ENCODE measurements at regions not wholly inside any gene's neighbourhood (a gene's known extent, or its start where the extent isn't known, plus 50 kb on each side); places are given as distances from the start of the nearest gene placed in this dataset.
"Not testable (repeated sequence)": the region's sequence is repeated elsewhere in the genome, so short reads cannot be mapped to it uniquely, and the experiment has no call there.

DNA sequence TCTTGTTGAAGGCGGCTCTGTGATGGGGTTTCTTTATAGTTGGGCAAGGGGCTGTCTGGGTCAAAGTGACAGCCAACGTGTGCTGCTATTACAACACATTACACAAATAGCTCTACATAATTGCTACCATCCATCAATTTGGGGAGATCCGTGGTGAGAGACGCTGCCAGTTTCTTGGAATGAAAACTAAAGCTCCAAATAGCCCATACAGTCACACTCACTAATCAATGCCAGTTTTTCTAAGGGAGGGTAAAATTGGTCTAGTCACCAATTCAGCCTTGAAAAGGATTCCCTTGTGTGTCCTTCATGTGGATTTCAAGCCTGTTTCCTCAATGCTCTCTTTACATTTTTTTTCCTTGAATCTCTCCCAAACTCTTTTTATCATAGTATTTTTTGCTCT lies 343.3 kb upstream of the KLF4 start:
- DNase-seq (ENCODE audit: low spot score) = no peak

DNA sequence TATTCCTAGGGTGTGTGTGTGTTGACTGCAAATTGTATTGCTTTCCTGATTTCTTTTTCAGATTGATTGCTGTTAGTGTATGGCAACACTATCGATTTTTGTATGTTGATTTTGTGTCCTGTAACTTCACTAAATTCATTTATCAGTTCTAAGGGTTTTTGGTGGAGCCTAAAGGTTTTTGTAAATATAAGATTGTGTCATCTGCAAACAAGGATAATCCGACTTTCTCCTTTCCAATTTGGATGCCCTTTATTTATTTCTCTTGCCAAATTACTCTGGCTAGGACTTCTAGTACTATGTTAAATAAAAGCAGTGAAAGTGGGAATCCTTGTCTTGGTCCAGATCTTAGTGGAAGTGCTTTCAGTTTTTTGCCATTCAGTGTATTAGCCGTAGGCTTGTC lies 340.9 kb upstream of the KLF4 start:
- no peak for DNase-seq (ENCODE audit: low spot score)

DNA sequence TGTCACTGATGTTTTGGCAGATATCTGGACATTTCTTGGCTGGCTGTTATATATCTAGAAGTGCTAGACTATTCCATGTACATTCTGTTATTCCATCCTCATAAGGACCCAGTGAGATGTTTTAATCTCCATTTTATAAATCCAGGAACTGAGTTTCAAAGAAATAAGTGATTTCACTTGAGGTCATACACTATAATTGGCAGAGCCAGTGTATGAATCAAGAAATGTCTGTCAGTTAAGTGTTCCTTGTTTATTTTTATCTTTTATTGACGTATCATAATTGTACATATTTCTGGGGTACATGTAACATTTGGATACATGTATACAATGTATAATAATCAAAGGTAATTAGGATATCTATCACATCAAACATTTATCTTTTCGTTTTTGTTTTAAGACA lies 338.3 kb upstream of the KLF4 start:
- no peak for DNase-seq (ENCODE audit: low spot score)

DNA sequence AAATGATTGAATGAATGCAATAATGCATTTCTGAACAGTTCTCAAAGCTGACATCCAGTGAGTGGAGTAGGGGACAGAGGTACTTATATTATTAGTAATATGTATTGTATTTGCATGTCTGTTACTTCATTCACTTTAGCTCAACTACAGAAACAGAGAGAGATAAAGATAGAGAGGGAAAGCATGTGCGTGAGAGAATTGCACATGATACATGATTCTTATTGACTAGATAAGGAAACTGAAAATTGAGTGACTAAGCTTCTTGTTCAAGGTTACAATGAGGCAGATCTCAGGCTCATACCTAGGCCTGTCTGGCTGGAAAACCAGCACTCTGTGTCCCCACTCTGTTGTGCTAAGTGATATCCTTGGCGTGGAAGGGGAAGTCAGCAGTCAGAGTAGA lies 337.7 kb upstream of the KLF4 start:
- no peak for DNase-seq (ENCODE audit: low spot score)

DNA sequence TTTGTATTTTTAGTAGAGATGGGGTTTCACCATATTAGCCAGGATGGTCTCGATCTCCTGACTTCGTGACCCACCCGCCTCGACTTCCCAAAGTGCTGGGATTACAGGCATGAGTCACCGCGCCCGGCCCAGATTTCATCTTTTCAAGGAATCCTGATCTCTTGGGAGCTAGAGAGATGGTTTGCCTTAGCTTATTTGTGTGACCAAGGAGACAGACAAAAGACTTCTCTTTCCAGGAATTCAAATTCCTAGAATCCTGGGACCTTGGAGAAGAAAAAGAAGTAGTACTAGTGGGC lies 337.1 kb upstream of the KLF4 start:
- DNase-seq (ENCODE audit: low spot score) = not testable (repeated sequence)

DNA sequence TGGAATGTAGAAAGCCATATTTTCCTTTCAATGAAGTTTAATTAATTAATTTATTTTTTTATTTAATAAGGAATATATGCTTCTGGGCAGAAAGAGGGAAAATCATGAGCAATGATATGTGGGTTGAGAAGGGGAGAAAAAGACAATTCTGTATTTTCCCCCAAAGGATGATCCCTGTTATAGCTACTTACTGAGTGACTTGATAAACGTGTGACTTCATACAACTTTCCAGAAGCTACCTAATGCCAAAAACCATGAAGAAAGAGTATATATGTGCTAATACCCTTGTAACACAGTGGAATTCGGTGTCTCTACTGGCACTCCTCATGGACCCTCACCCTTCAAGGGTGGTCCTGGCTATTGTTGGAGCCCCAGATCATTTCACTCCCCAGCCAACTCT lies 335.0 kb upstream of the KLF4 start:
- no peak for DNase-seq (ENCODE audit: low spot score)

DNA sequence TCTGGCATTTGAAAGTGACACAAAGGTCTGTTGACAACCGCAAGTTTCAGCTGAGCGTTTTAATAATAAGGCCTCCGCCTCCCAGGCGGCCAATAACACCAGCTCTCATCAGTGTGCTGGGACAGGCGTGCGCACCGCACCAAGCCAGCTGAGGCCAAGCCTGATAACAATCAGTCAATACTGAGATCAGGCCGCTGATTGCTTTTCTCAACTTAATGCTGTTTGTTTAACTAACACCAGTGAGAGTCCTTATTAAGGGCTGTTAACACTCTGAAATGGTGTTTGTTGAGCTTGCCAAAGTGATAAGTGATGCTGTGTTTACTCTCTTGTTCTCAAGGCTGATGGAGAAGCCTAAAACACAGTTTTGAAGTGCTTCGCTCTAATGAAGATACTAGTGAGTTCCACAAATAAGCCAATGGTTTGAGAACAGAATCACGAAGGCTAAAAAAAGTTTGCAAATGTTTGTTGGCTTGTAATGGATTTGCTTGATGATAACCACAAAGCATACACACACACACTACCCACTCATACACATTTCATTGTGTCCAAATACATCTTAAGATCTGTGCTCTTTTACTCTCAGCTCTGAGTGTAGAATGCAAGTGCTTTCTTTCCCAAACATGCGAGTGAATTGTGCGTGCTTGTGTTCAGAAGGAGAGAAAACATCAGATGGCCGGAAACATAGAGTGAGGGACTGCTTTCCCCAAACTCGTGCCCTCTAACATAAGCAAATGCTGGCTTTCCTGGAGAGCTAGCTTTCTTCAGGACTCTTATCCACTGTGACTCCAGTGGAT lies 330.4 kb upstream of the KLF4 start:
- DNase-seq (ENCODE audit: low spot score) = no peak

DNA sequence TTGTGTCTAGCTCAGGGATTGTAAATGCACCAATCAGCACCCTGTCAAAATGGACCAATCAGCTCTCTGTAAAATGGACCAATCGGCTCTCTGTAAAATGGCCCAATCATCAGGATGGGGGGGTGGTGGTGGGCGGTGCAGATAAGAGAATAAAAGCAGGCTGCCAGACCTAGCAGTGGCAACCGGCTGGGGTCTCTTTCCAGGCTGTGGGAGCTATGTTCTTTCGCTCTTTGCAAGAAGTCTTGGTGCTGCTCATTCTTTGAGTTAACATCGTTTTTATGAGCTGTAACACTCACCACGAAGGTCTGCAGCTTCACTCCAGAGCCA lies 328.9 kb upstream of the KLF4 start:
- not testable (repeated sequence) for DNase-seq (ENCODE audit: low spot score)

DNA sequence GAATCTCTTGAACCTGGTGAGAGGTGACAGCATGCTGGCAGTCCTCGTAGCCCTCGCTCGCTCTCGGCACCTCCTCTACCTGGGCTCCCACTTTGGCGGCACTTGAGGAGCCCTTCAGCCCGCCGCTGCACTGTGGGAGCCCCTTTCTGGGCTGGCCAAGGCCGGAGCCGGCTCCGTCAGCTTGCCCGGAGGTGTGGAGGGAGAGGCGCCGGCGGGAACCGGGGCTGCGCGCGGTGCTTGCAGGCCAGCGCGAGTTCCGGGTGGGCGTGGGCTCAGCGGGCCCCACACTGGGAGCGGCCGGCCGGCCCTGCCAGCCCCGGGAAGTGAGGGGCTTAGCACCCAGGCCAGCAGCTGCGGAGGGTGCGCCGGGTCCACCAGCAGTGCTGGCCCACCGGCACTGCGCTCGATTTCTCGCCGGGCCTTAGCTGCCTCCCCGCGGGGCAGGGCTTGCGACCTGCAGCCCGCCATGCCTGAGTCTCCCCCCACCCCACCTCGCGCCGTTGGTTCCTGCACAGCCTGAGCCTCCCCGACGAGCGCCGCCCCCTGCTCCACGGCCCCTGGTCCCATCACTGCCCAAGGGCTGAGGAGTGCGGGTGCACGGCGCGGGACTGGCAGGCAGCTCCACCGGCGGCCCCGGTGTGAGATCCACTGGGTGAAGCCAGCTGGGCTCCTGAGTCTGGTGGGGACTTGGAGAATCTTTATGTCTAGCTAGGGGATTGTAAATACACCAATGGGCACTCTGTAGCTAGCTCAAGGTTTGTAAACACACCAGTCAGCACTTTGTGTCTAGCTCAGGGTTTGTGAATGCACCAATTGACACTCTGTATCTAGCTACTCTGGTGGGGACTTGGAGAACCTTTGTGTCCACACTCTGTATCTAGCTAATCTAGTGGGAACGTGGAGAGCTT lies 328.3 kb upstream of the KLF4 start:
- DNase-seq (ENCODE audit: low spot score) = not testable (repeated sequence)

DNA sequence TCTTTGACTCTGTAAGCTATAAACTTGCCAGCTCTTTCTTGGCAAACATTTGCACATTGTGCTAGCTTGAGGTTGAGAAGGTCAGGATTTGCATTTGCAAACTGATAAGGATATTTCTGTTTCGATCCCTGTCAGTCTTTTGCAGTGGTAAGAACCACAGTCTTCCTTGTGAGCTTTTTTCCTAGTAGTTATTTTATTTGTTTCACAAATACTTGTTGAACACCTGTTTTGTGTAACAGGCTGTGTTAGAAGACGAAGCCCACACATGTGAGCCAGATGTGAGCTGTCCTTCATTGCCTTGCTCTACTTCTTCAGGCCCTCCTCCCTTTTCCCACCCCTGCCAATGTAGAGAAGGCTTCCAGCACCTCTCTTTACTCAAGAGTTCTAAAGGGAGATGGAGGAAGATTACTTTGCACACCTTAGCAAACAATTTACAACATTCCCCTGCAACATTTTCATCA lies 327.0 kb upstream of the KLF4 start:
- no peak for DNase-seq (ENCODE audit: low spot score)

DNA sequence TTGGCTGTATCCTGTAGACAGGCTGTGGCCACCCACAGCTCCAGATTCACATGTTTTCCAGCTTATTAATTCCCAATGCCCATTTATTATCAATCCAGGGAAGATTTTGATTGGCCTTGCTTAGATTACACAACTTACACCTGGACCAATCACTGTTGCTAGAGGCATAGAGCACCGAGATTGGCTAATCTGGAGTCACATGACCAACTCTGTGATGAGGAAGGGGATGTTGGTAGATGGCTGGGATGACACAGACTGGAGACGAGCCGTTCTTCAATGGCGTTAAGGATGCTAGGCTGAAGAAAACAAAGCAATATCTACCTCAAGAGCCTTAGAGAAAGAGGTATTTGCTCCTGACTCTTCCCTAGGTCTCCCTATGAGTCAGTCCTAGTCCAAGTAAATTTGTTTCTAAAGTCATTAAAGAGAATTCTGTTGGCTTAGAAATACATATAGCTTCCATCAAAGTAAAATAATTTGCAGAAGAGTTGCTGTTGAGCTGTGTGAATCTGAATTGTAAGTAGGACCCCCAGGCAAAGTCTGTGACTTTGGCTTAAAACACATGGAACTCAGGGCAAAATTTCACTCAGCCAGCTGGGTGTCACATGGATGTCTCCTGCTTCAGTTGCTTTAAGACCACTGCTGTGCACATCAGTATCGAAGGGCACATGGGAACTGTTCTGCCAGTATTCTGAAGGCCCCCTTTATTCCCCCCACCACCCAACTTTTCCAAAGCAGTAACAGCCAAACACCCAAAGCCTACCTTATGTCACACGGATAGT lies 326.4 kb upstream of the KLF4 start:
- DNase-seq (ENCODE audit: low spot score) = no peak

DNA sequence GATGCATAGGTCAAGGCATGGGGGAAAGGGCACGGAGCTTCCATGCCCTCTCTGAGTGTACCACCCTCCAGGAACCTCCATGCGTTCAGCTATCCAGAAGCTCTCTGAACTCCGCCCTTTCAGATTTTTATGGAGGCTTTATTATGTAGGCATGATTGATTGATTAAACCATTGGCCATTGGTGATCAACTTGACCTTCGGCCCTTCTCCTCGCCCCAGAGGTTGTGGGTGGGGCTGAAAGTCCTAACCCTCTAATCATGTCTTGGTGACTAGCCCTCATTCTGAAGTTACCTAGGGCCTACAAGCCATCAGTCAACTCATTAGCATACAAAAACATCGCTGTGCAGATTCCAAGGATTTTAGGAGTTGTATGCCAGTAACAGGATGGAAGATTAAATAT lies 323.7 kb upstream of the KLF4 start:
- no peak for DNase-seq (ENCODE audit: low spot score)

DNA sequence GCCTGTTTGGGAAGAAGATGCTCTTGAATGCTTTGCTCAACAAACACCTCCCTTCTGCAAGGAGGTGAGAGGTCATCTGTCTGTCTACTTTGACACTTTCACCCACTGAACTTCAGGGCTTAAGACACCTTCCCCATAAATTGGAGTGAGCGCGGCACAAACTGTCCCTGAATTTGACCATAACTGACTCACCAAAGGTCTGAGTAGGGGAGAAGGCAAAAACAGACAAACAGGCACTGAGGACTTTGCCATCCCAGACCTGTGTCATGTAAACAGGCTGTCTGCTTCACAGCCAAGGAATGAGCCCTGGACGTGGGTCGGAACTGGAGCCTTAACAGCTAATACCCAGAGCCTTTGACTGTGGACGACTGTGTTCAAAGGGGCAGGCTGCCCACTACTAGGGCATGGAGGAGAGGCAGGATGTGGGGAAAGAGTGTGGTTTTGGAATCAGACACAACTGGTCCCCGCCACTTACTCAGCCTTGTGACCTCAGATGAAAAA lies 320.9 kb upstream of the KLF4 start:
- peak; percentile 47 for DNase-seq (ENCODE audit: low spot score)

DNA sequence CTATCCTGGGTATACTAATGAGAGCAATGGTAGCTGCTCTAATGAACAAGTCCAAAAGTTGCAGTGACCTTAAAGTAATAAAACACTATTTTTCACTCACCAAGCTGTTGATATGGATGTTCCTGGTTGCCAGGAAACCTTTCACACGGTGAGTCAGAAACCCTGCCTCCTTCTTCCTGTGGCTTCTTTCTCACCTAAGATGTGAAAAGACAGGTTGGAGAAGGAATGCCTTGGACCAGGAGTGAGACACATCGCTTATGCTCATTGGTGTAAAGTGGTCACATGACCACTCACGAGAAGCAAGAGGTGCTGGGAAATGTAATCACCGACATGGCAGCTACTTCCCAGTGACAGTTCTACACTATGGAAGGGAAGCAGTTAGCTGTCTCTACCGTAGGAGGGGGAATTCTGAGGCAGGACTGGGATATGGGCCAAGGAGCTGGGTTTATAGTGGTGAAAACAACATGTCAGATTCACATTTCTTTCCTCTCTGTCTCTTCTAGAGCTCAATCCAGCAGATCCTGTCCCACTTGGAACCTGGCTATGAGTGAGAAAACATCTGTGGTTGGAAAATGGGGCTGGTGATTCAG lies 320.4 kb upstream of the KLF4 start:
- DNase-seq (ENCODE audit: low spot score) = peak; percentile 39

DNA sequence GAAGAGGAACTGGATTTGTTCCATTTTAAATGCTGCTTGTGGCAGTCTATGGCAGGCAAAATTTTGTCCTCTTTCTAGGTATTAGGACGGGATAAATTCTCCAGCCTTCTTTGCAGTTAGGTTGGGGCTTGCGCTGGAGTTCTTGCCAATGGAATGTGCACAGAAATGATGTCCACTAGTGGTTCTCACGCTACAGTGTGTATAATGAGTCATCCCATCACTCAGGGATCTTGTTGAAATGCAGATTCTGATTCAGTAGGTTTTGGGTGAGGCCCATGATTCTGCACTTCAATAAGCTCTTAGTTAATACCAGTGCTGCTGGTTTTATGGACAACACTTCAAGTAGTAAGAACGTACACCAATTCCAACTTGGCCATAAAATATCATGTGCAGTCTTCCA lies 317.6 kb upstream of the KLF4 start:
- DNase-seq (ENCODE audit: low spot score) = peak; percentile 32

DNA sequence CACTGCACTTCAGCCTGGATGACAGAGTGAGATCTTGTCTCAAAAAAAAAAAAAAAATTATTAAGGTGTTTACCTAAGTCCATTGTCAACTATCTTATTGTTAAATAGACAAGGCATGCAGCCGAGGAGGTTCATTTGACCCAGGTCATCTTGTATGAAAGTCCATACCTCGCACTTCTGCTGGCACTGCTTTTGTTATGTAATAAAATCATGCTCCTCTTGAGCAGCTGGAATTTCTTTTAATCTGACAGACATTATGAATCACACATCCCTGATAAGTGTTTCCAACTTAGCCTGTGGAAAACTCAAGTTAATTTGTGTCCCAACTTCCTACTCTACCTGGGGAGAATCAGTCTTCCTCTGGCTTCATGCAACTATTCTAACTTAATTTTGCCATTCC lies 315.6 kb upstream of the KLF4 start:
- no peak for DNase-seq (ENCODE audit: low spot score)

DNA sequence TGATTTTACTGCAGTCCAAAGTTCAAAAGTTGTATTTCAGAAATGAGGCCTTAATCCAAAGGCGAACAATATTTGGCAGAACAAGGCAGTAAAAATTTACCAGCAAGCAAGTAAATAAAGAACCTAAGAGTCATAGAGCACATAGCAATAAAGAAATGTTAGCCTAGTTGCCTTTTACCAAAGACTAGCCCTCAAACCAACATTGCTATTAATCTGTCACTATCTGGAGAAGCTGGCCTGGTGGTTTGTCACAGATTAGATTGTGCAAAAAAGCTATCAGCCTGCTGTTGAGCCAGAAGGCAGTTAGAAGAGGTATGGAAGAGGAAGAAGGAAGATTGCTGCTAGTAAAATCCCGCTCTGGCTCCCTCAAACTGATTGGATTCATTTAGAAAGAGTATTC lies 304.7 kb upstream of the KLF4 start:
- DNase-seq (ENCODE audit: low spot score) = no peak

DNA sequence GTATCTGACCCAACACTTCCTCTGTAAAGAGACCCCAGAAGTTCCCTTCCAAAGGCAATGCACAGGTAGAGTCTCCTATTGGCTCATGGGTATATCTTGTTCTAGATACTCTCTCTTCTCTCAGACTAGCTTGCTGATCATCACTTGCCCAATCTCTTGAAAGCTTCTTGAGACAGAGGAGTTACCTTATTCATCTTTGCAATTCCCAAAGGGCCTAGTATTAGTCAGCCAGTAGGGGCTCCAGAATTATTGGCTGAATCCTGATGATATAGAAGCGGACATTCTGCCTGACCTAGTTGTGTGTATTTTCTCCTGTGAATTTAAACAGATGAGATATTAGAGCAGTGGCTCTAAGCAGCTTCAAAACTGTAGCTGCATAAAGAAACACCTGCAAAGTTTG lies 304.0 kb upstream of the KLF4 start:
- DNase-seq (ENCODE audit: low spot score) = no peak

DNA sequence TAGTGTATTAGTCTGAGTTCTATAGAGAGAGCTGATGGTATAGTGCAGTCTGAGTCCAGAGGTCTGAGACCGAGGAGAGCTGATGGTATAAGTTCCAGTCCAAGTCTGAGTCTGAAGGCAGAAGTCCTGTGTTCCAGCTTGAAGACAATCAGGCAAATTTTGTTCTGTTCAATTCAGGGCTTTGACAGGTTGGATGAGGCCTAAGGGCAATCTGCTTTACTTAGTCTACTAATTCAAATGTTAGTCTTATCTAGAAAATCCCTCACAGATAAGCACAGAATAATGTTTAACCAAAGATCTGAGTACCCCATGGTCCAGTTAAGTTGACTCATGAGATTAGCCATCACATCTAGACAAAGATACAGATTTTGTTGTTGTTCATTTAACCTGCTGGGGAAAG lies 303.0 kb upstream of the KLF4 start:
- DNase-seq (ENCODE audit: low spot score) = no peak

DNA sequence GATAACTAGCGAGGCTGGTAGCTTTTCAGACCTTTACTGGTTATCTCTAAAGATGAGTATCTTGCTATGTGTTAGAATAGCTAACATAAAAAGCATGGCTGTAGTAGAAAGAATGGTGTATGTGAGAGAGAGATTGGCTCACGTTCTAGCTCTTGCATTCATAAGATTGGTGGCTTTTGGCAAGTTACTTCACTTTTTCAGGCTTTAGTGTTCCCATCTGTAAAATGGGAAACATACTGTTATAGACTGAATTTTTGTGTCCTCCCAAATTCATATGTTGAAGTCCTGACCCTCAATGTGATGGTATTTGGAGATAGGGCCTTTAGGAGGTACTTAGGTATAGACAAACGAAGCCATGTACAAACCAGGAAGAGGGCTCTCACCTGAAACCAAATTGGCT lies 302.4 kb upstream of the KLF4 start:
- DNase-seq (ENCODE audit: low spot score) = no peak

DNA sequence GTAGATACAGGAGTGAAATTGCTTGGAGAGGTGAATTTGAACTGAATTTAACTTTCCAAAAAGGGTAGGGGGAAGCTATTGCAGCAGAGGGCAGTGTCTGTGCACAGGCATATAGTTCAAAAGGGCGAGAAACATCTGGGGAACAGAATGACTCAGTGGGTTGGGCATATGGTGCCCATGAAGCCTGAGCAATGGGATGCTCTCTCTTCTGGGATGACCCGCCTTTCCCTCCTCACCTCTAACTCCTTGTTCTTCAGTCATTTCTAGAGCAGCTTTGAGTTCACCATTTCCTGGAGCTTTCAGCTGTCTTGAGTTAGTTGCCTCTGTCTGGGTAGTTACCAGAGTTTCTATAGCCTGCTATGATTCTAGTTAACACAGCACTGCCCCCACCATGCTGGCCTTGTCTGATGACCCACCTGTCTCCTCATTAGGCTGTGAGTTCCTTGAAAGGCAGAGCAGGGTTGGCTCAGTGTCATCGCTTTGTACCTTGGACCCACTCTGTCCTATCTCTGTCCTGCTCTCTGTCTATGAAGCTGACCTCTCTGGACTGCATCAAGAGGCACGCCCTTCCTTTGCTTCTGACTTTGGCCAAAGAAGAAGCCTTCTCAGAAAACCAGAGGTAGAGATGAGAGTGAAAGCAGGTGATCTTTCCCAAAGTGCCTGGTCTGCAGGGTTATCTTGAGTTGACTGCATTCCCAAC lies 299.6 kb upstream of the KLF4 start:
- DNase-seq (ENCODE audit: low spot score) = no peak

DNA sequence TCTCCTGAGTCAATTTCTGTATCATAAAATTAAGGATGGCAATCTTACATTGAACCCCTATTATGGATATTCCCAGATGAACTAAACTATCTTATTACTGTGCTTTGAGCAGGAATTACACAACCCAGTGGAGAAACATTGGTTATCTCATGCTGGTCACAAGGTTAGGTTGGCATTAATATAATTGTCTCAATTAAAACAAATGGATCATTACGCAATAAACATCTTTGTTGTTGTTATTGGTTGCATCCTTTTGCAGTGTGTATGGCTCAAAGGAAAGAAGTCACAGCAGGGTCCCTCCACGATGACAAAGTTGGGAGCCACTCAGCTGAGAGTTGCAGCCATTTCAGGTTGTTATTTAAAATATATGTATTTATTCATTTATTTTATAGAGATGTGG lies 297.0 kb upstream of the KLF4 start:
- DNase-seq (ENCODE audit: low spot score) = no peak
